ENCODE measurements at regions not wholly inside any gene's neighbourhood (a gene's known extent, or its start where the extent isn't known, plus 50 kb on each side); places are given as distances from the start of the nearest gene placed in this dataset.

GRCh38 chr11:134908583-134908982 lies 496.5 kb upstream of the B3GAT1 start:
- H3K4me3 ChIP-seq (replicated peaks; ENCODE audit: low read depth, low read length) = no peak overlapping the region
- H3K27me3 ChIP-seq (replicated peaks; ENCODE audit: control insufficient read depth, insufficient read depth, low read length) = no peaks in the 10 kb centered on the region; the same call in none of the 2 replicates
- no peak for DNase-seq (ENCODE audit: extremely low read depth, insufficient read length)
- TF ChIP-seq CTCF (IDR thresholded peaks at IDR 0.05; ENCODE audit: insufficient read depth, low read length, poor library complexity, severe bottlenecking) = no peak
- no peaks in the 10 kb centered on the region for H3K36me3 ChIP-seq (ENCODE audit: control insufficient read depth, insufficient read depth, low read length)

- TF ChIP-seq CTCF (IDR thresholded peaks at IDR 0.05; ENCODE audit: insufficient read depth, low read length, poor library complexity, severe bottlenecking) = no peak
- no peak for DNase-seq (ENCODE audit: extremely low read depth, insufficient read length)
- Histone ChIP-seq H3K4me3 (replicated peaks; ENCODE audit: low read depth, low read length) (no peak overlapping the region), H3K27me3 (replicated peaks; ENCODE audit: control insufficient read depth, insufficient read depth, low read length) (no peaks in the 10 kb centered on the region; the same call in 1 of the 2 replicates), H3K36me3 (ENCODE audit: control insufficient read depth, insufficient read depth, low read length) (no peaks in the 10 kb centered on the region)
Measured at GRCh38 chr11:134907636-134908035, 495.6 kb upstream of the B3GAT1 start.

- Histone ChIP-seq H3K36me3 (ENCODE audit: control insufficient read depth, insufficient read depth, low read length) (no peaks in the 10 kb centered on the region), H3K27me3 (replicated peaks; ENCODE audit: control insufficient read depth, insufficient read depth, low read length) (no peaks in the 10 kb centered on the region; the same call in 1 of the 2 replicates), H3K4me3 (replicated peaks; ENCODE audit: low read depth, low read length) (no peak overlapping the region)
- TF ChIP-seq CTCF (IDR thresholded peaks at IDR 0.05; ENCODE audit: insufficient read depth, low read length, poor library complexity, severe bottlenecking) = no peak
- DNase-seq (ENCODE audit: extremely low read depth, insufficient read length) = no peak
Measured at GRCh38 chr11:134906356-134906955, 494.4 kb upstream of the B3GAT1 start.

- Histone ChIP-seq H3K36me3 (ENCODE audit: control insufficient read depth, insufficient read depth, low read length) (no peaks in the 10 kb centered on the region), H3K4me3 (replicated peaks; ENCODE audit: low read depth, low read length) (no peak overlapping the region), H3K27me3 (replicated peaks; ENCODE audit: control insufficient read depth, insufficient read depth, low read length) (no peaks in the 10 kb centered on the region; the same call in 1 of the 2 replicates)
- DNase-seq (ENCODE audit: extremely low read depth, insufficient read length) = no peak
- TF ChIP-seq CTCF (IDR thresholded peaks at IDR 0.05; ENCODE audit: insufficient read depth, low read length, poor library complexity, severe bottlenecking) = no peak
Measured at GRCh38 chr11:134905928-134906327, 493.9 kb upstream of the B3GAT1 start.

GRCh38 chr11:134905517-134905916 lies 493.5 kb upstream of the B3GAT1 start:
- H3K27me3 ChIP-seq (replicated peaks; ENCODE audit: control insufficient read depth, insufficient read depth, low read length) = no peaks in the 10 kb centered on the region; the same call in 1 of the 2 replicates
- H3K4me3 ChIP-seq (replicated peaks; ENCODE audit: low read depth, low read length) = no peak overlapping the region
- TF ChIP-seq CTCF (IDR thresholded peaks at IDR 0.05; ENCODE audit: insufficient read depth, low read length, poor library complexity, severe bottlenecking) = no peak
- H3K36me3 ChIP-seq (ENCODE audit: control insufficient read depth, insufficient read depth, low read length) = no peaks in the 10 kb centered on the region
- DNase-seq (ENCODE audit: extremely low read depth, insufficient read length) = no peak
